Psoas muscle (tissue), 7 donors: ENCODE measurements at regions not wholly inside any gene's neighbourhood (a gene's known extent, or its start where the extent isn't known, plus 50 kb on each side); places are given as distances from the start of the nearest gene placed in this dataset.

Experiments
- ATAC-seq, 4 donors: fragments of 200-7000 bp; cut with Tn5 transposase; one replicate each; pipeline ENCODE4 v1.9.1; 2020; ENCODE audit warnings: moderate library complexity in 3 of 4, mild to moderate bottlenecking in 2 of 4
- DNase-seq, 2 donors: peaks; one replicate each; pipeline ENCODE4 v3.0.0-alpha.2; 2020
- H3K27ac ChIP-seq: fragments of 200-600 bp; one replicate; pipeline ENCODE4 v1.8.0; 2022
- H3K27me3 ChIP-seq, 3 donors: fragments of 200-600 bp in 1 of 3; one replicate each; pipeline versions ENCODE4 v1.6.1 to v1.8.0; 2013 to 2022; ENCODE audit warnings: low read length in 2 of 3, mild to moderate bottlenecking in 2 of 3, moderate library complexity in 1 of 3; ENCODE audit not compliant: insufficient read depth in 3 of 3
- H3K36me3 ChIP-seq, 2 donors: fragments of 200-600 bp in 1 of 2; one replicate each; pipeline versions ENCODE4 v1.6.1 to v1.8.0; 2013 to 2022; ENCODE audit warnings: low read depth in 1 of 2, mild to moderate bottlenecking in 1 of 2, moderate library complexity in 1 of 2; ENCODE audit not compliant: insufficient read depth in 1 of 2
- H3K4me1 ChIP-seq: fragments of 200-600 bp; one replicate; pipeline ENCODE4 v1.8.0; 2022
- H3K4me3 ChIP-seq: fragments of 200-600 bp; one replicate; pipeline ENCODE4 v1.8.0; 2022; ENCODE audit warnings: mild to moderate bottlenecking
- H3K9me3 ChIP-seq: fragments of 200-600 bp; one replicate; pipeline ENCODE4 v1.8.0; 2022
- WGBS, 3 donors: extraction: QIAGEN DNeasy Blood & Tissue Kit; methylation state at CpG; one replicate each; pipeline versions ENCODE4 v1.1.6 to v1.1.7; 2013; 5-methylcytosine and 5-hydroxymethylcytosine counted together
- intact Hi-C, 2 donors: fragments of 100-400 bp; cut with DNase I; formaldehyde crosslinking; loops; one replicate each; pipeline versions ENCODE4 v1.11.0 to v1.14.2; 2022
- TF ChIP-seq, protein P1 (sequence below): fragments of 200-600 bp; IDR thresholded peaks from one replicate; pipeline ENCODE4 v1.8.0; 2022; ENCODE audit warnings: antibody characterized with exemption
- donor health status: healthy with polysubstance abuse.
- donor health status: DM: no; HTN: no; CAD: no; lungs with moderate emphysema.
- donor health status: Bipolar disorder and iron deficiency.
- donor health status: healthy.
- donor health status: DM: yes; HTN: yes; CAD: no.
- donor health status: DM: no; HTN: no; CAD: no.
- donor health status: DM: yes; HTN: yes; CAD: no.

DNA sequence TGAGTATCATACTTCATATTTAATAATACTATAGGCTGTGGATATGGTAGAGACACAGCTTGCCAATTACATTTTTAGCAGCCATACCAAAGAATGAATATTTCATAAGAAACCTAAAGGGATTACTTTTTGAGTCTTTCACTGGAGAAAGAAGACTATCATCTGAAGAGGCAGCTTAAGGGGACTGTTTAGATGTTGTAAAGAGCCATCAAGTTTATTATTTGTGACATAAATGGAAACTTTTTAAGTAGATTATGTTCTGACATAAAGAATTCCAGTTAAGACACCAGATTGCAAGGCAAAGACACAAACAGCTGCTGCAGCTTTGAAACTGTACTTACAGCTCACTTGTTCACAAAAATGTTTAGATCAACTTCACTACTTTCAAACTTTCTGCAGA is 429.4 kb downstream of the TFAP2A start:
- Histone ChIP-seq H3K4me3 (no peak overlapping the region), H3K4me1 (no peaks in the 10 kb centered on the region), H3K9me3 (no peaks in the 10 kb centered on the region), H3K27me3 (no peaks in the 10 kb centered on the region), H3K27ac (no peak overlapping the region), H3K36me3 (no peaks in the 10 kb centered on the region)
- ATAC-seq = no peak
- DNase-seq = no peak
- TF ChIP-seq, protein P1, sequence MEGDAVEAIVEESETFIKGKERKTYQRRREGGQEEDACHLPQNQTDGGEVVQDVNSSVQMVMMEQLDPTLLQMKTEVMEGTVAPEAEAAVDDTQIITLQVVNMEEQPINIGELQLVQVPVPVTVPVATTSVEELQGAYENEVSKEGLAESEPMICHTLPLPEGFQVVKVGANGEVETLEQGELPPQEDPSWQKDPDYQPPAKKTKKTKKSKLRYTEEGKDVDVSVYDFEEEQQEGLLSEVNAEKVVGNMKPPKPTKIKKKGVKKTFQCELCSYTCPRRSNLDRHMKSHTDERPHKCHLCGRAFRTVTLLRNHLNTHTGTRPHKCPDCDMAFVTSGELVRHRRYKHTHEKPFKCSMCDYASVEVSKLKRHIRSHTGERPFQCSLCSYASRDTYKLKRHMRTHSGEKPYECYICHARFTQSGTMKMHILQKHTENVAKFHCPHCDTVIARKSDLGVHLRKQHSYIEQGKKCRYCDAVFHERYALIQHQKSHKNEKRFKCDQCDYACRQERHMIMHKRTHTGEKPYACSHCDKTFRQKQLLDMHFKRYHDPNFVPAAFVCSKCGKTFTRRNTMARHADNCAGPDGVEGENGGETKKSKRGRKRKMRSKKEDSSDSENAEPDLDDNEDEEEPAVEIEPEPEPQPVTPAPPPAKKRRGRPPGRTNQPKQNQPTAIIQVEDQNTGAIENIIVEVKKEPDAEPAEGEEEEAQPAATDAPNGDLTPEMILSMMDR = no peak
- intact Hi-C loops = no loop called here

DNA sequence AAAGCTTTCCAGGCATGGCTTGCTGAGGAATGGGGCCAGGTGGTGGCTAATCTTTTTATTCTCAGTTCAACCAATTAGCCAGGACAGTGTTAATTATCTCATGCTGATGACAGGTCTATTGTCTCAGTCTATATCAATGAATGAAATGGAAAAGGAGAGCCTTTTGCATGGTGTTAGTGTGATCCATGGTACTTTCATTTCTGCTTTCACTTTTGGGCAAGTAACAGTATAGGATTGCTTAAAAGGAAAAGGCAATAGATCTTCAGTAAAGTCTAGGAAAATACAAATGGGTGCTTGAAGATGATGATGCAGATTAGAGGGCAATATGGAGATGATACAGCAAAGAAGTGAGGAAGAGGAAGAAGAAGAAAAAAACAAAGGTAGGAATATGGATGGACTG is 430.3 kb downstream of the TFAP2A start:
- Histone ChIP-seq H3K27me3 (no peaks in the 10 kb centered on the region), H3K36me3 (no peaks in the 10 kb centered on the region), H3K4me1 (no peaks in the 10 kb centered on the region), H3K27ac (no peak overlapping the region), H3K4me3 (no peak overlapping the region), H3K9me3 (no peaks in the 10 kb centered on the region)
- no peak for ATAC-seq
- TF ChIP-seq, protein P1 = no peak
- intact Hi-C loops = no loop called here
- DNase-seq = no peak

DNA sequence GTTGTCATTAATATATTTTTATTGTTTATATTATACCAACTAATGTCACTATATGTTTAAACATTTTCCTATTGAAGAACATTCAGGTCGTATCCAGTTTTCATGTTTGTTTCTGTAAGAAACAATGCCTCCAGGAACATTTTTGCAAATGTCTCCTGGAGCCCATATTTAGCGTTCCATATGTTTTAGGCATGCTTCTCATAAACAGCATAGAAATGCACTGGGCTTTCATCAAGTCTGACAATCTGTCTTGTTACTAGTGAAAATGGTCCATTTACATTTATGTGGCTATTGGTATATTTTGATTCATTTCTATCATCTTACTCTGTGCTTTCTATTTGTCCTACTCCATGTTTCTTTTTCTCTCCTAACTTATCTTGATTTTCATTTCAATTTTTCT is 431.7 kb downstream of the TFAP2A start:
- WGBS, 3 donors = 84 to 95% (median 85%) methylated on average over 2 of the region's 2 CpGs
- Histone ChIP-seq H3K27me3 (no peaks in the 10 kb centered on the region), H3K4me3 (no peak overlapping the region), H3K9me3 (no peaks in the 10 kb centered on the region), H3K36me3 (no peaks in the 10 kb centered on the region), H3K4me1 (no peaks in the 10 kb centered on the region), H3K27ac (no peak overlapping the region)
- TF ChIP-seq, protein P1 = no peak
- ATAC-seq (no peak), DNase-seq (no peak)
- intact Hi-C loops = no loop called here

DNA sequence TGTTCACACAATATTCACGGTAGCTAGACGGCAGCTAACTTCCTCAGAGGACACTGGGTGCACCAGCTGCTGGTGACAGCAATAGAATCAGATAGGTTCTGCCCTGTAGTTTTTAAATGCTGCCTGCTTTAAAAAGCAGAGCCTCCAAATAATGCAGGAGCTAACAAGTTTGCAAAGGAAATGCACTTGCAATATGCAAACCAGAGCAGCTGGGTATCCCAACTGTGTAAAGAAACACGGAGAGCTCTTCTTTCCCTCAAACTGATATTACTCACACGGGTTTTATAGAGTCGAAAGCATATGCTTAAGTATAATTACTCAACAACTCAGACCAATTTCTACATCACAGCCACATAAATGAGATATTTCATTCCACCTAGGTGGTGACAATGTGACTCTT is 432.7 kb downstream of the TFAP2A start:
- no peak for ATAC-seq
- WGBS, 3 donors = 36 to 46% (median 45%) methylated on average over 5 of the region's 5 CpGs
- Histone ChIP-seq H3K27ac (no peak overlapping the region), H3K27me3 (no peaks in the 10 kb centered on the region), H3K9me3 (no peaks in the 10 kb centered on the region), H3K4me3 (no peak overlapping the region), H3K36me3 (no peaks in the 10 kb centered on the region), H3K4me1 (no peaks in the 10 kb centered on the region)
- TF ChIP-seq, protein P1 = no peak
- intact Hi-C loops = no loop called here
- DNase-seq = no peak

DNA sequence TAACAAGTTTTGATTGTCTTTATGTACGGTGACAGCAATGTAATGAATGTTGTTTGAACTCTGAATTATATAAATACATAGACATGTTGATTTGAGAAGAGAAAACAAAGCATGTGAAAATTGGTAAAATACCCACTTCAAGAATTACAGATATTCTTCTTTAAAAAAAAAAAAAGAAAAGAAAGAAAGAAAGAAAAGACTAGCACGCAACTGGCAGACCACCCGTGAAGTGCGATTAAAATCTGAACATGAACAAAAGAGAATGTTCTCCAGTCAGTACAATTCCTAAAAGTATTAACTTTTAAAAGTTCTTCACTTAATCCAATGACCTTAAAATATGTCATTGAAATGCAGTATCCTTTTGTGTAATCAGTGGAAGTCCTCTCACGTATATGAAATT is 434.9 kb downstream of the TFAP2A start:
- no peaks in the 10 kb centered on the region for H3K36me3 ChIP-seq
- H3K27ac ChIP-seq = no peak overlapping the region
- intact Hi-C loops = no loop called here
- ATAC-seq (no peak), DNase-seq (no peak)
- H3K4me3 ChIP-seq = no peak overlapping the region
- WGBS, 3 donors = 80 to 91% (median 83%) methylated on average over 5 of the region's 5 CpGs
- H3K27me3 ChIP-seq = no peaks in the 10 kb centered on the region
- no peaks in the 10 kb centered on the region for H3K9me3 ChIP-seq
- TF ChIP-seq, protein P1 = no peak
- no peaks in the 10 kb centered on the region for H3K4me1 ChIP-seq
